GM23248 (cell line): ENCODE measurements at regions not wholly inside any gene's neighbourhood (a gene's known extent, or its start where the extent isn't known, plus 50 kb on each side); places are given as distances from the start of the nearest gene placed in this dataset.

Experiments
- EZH2 ChIP-seq: fragments of 200-600 bp; sonication (generic); IDR thresholded peaks from 2 replicates; pipeline ENCODE4 v1.6.1; 2018; ENCODE audit warnings: antibody characterized with exemption, mild to moderate bottlenecking; ENCODE audit not compliant: insufficient read depth, poor library complexity, severe bottlenecking
- EZH2phosphoT487 ChIP-seq: fragments of 200-600 bp; sonication (generic); IDR thresholded peaks from 2 replicates; pipeline ENCODE4 v1.6.1; 2018; ENCODE audit warnings: antibody characterized with exemption, moderate library complexity, mild to moderate bottlenecking, low read depth; ENCODE audit not compliant: insufficient read depth

- TF ChIP-seq EZH2, result no peak
- no peak for TF ChIP-seq EZH2phosphoT487
Measured at GRCh38 chr3:153032891-153033290, 129.1 kb upstream of the RAP2B start.
